ENCODE measurements at regions not wholly inside any gene's neighbourhood (a gene's known extent, or its start where the extent isn't known, plus 50 kb on each side); places are given as distances from the start of the nearest gene placed in this dataset.

DNA sequence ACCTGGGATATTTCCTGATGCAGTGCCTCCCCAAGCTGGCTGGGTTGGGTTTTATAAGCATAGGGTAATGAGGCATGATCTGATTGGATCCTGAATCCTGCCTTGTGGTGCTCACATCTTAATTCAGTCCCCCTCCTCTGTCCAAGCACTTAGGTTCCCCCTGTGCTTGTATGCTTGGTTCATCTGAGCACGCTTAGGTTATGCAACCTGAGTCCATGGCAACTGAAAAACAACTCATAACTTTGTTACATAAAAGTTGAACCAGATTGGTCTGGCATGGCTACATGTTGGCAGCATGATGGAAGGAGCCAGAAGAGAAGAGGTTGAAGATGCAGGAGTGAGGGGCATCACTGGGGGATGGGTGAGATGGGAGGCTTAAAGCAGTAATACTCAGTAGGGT is 57.3 kb upstream of the OSBPL3 start:
- no peak overlapping the region for H3K4me3 Mint-ChIP-seq
- no peak overlapping the region for H3K27ac Mint-ChIP-seq
- H3K36me3 Mint-ChIP-seq (ENCODE audit: low read depth): no peaks in the 10 kb centered on the region
- no peak for DNase-seq
- H3K9me3 Mint-ChIP-seq: peaks cover 6% of the 10 kb centered on the region
- H3K4me1 Mint-ChIP-seq (ENCODE audit: low read depth): no peaks in the 10 kb centered on the region
- H3K27me3 Mint-ChIP-seq: no peaks in the 10 kb centered on the region

DNA sequence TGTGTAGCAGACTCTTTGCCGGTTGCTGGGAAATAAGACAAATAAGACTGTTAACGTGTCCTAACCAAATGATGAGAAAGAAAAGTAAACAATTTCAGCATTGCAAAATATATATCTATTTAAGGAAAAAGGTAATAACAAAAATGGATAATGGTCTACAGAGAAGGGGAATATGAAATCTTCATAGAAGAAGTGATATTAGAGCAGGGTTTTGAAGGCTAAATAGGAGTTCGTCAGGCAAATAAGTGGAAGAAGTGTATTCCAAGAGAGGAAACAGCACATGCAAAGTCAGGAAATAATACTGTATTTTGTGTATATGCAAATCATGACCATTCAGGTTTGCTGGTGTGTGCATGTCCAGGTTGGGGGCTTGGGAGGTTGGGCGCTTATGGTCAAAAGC is 55.3 kb upstream of the OSBPL3 start:
- Mint-ChIP-seq H3K27ac (no peak overlapping the region), H3K4me1 (ENCODE audit: low read depth) (peaks cover 12% of the 10 kb centered on the region), H3K27me3 (no peaks in the 10 kb centered on the region), H3K9me3 (peaks cover 6% of the 10 kb centered on the region), H3K36me3 (ENCODE audit: low read depth) (no peaks in the 10 kb centered on the region), H3K4me3 (no peak overlapping the region)
- DNase-seq: no peak

DNA sequence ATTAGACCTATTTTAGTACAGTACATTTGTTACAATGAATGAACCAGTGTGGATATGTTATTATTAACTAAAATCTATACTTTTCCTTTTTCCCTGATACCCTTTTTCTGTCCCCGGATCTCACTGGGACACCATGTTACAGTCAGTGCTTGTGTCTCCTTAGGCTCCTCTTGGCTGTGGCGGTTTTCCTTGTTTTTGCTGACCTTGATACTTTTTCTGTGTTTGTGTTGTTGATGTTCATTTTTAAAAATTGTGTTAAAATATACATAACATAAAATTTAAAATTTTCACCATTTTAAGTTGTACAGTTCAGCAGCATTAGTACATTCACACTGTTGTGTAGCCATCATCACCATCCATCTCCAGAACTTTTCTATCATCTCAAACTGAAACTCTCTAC is 54.2 kb upstream of the OSBPL3 start:
- no peak for DNase-seq
- Mint-ChIP-seq H3K36me3 (ENCODE audit: low read depth) (no peaks in the 10 kb centered on the region), H3K4me3 (no peak overlapping the region), H3K27me3 (no peaks in the 10 kb centered on the region), H3K9me3 (peaks cover 6% of the 10 kb centered on the region), H3K27ac (no peak overlapping the region), H3K4me1 (ENCODE audit: low read depth) (peaks cover 22% of the 10 kb centered on the region)

DNA sequence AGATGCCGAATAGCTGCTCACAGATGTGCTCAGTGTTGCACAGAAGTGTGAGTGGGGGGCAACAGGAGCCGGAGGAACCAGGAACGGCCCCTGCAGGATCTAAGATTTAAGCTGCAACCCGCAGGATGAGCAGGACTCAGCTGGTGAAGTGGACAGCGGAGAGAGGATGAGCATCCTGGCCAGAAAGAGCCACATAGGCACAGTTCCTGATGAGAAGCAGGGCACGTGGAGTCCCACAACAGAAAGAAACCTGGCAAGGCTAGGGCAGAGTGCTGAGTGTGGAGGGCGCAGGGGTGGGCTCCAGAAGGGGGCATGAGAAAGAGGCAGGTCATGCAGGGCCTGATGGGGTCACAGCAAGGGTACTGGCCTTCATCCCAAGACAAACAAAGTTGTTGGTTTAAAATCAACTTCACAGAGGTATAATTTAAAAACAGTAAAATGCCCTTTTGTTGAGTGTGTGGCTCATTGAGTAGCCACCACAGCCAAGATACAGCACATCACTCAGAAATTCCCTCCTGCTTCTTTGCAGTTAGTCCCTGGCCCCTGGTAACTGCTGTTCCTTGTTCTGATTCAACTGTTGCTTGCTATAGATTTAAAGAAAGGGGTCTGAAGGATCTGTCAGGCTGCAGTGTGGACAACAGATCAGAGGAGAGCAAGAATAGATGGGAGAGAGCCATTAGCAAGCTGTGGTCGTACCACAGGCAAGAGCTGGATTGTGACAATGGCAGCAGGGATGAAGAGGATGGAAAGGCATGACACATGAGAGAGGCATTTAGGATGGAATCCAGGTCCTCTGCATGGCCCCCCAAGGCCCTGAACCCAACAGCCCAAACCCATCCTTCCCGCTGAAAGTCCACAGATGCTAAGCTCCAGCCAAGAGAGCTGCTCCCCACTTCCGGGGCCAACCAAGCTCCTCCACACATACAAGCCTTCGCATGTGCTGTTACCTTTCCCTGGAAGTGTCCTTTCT is 53.1 kb upstream of the OSBPL3 start:
- no peaks in the 10 kb centered on the region for H3K27me3 Mint-ChIP-seq
- no peaks in the 10 kb centered on the region for H3K36me3 Mint-ChIP-seq (ENCODE audit: low read depth)
- H3K9me3 Mint-ChIP-seq: peaks cover 6% of the 10 kb centered on the region
- no peak overlapping the region for H3K27ac Mint-ChIP-seq
- DNase-seq: no peak
- no peak overlapping the region for H3K4me3 Mint-ChIP-seq
- H3K4me1 Mint-ChIP-seq (ENCODE audit: low read depth): peaks cover 33% of the 10 kb centered on the region

DNA sequence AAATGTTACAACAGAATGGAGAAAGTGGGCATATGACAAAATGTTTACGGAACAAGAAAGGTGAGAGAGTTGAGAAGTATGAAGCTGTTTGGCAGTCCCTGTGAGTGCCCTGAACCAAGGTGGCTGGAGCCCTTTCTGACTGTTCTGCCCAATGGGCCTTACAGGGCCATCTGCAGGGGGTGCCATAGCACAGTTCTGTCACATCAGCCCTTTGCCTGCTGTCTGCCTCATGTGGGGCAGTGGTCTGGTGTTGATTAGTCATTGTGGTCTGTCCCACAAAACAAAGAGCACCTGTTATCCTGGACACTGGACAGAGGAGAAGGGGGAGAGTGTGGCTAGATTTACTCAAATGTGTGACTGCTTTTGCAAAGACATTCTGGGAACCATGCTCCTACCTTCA is 51.5 kb upstream of the OSBPL3 start:
- Mint-ChIP-seq H3K4me1 (ENCODE audit: low read depth) (peaks cover 43% of the 10 kb centered on the region), H3K9me3 (peaks cover 6% of the 10 kb centered on the region), H3K27ac (no peak overlapping the region), H3K4me3 (no peak overlapping the region), H3K27me3 (no peaks in the 10 kb centered on the region), H3K36me3 (ENCODE audit: low read depth) (no peaks in the 10 kb centered on the region)
- no peak for DNase-seq

DNA sequence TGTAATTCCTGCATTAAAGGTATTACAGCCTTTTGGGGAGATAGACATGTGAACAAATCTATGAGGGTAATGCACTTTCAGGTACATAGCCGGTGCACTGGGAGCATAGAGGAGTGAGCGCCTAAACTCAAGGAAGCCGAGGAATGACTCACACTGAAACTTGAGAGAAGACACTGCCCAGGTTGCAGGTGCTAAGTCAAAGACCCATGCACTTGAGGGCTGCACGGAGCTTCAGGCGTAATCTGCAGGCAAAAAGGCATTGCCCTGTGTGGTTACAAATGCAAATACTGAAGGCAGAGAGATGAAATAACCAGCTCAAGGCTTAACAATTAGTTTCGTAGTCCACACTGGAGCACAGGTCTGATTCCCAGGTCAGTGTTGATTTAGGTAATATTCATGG is 51.0 kb upstream of the OSBPL3 start:
- Mint-ChIP-seq H3K27me3 (no peaks in the 10 kb centered on the region), H3K4me1 (ENCODE audit: low read depth) (peaks cover 43% of the 10 kb centered on the region), H3K36me3 (ENCODE audit: low read depth) (no peaks in the 10 kb centered on the region), H3K27ac (no peak overlapping the region), H3K4me3 (no peak overlapping the region), H3K9me3 (peaks cover 5% of the 10 kb centered on the region)
- no peak for DNase-seq
